Esophagus mucosa (tissue), 1 donor: ENCODE measurements at regions not wholly inside any gene's neighbourhood (a gene's known extent, or its start where the extent isn't known, plus 50 kb on each side); places are given as distances from the start of the nearest gene placed in this dataset.
"Not testable (repeated sequence)": the region's sequence is repeated elsewhere in the genome, so short reads cannot be mapped to it uniquely, and the experiment has no call there.

Experiments
- ATAC-seq: fragments of 200-7000 bp; cut with Tn5 transposase; one replicate; pipeline ENCODE4 v1.9.1; 2020
- donor health status: DM: yes; HTN: yes; CAD: no.

DNA sequence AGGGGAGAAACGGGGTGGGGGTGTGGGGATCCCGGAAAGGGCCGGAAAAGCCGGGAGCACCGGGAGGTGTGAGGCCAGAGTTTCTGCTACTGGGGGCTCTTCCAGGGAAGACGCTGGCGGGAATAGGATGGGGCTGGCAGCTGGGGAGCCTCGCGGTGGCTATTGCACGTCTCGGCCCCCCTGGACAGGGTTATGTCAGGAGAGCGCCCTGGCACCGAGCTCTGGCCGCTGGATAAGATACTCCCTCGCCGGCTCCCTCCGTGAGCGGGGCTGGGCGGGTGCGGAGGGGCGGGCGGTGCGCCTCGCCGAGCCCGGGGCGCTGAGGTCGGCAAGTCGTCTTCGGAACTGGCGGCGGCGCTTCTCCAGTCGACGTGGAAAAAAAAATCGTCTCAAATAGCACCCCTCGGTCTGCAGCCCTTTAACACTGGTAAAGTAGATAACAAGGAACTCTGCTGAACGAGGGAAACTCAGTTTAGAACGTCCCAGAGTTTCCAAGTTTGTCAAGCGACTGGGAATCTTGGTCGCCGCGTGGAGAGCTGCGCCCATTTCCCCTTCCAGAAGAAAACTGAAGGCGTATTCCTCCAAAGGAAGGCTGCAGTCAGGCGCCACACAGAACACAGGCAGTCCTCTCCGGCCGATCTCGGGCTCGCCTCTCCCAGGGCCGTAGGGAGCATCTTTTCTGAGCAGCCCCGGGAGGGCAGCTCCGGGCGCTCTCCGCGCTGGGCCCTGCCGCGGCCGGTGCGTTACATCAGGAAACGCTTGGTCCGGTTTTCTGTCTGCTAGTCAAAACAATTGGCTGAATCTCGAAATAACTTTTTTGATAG, 115.1 kb downstream of the KCNRG start:
- ATAC-seq: no peak

DNA sequence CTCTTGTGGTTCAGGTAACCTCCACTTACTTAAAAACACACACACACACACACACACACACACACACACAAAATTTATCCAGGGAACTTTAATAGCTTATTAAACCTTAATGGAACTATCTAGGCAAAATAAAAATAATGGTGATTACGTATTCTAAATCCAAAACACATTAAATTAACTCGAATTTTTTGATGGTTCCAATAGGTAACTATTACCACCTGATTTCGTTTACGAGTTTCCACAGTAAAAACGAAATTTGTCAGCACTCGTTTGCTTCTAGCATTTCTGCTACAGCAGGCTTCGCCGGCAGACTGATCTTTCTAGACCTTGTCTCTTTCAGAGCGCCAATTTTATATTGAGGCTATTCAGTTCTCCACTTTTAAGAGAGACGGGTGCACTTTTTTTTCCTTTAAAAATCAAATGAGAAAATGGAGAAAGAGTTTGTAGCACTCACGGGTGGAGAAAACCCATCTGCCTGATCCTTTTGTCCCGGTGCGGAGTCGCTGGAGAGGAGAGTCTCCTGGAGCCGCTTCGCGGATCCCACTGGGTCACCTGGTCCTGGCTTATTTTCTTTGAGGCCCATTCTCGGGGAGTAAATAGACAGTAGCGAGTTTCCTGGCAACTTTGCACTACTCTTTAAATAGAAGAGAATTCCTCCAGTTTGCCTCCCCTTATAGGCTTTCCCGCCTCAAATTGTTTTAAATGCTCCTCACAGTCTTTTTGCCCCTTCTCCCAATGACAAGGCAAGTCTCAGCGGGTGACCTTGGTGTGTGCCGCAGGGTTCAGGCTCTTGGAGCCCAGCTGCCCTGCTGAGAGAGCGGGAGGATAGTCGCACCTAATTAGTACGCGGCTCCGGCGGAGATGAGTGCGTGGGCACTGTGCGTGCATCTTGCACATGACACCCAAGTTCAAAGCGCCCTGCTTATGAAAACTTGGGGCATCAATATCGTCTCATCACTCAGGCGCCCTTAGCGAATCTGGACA, 117.0 kb downstream of the KCNRG start:
- no peak for ATAC-seq

DNA sequence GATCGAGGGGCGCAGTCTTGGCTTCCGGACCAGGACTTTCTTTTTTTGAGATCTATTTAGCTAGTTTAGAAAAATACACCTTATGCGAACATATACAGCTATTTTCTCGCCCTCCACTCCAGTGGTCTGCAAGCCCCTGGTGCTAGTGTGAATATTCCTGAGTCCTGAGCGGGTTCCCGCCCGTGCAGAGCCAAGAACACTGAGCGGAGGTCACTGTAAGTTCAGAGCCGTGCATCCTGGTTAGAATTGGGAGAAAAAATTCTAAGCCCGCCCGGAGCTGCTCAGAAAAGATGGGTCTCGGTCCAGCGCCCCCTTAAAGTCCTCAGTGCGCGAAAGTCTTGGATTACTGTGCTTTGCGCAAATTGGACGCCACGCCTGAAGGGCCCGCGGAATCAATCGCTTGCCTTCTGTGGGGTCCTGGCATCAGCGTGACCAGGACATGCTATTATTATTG, 117.7 kb downstream of the KCNRG start:
- no peak for ATAC-seq

DNA sequence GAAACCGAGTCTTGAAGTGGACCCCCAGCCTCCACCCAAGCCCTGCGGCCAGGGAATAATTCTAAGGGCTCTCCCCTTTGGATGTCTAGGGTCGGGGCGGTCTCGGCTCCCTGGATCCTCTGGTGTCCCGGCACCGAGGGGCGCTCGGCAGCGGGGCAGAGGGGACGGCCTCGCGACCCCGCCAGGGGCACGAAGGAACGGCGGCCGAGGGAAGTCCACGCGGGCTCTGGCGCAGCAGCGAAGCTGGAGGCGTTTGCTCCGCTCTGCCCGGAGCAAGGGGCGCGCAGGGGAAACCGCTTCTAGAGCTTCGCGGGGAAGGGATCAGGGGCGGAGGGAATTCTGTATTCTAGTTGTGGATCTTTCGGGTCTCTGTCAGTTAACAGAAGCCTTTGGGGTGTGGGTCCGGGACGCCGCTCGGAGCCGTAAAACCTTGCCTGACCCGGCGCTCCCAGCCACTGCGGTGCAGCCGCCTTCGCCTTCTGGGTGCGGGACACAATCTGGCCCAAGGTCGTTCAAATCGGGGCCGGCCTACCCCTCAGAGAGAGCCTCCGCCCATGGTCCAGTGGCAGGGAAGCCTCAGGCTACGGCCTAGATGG, 118.2 kb downstream of the KCNRG start:
- ATAC-seq: no peak

DNA sequence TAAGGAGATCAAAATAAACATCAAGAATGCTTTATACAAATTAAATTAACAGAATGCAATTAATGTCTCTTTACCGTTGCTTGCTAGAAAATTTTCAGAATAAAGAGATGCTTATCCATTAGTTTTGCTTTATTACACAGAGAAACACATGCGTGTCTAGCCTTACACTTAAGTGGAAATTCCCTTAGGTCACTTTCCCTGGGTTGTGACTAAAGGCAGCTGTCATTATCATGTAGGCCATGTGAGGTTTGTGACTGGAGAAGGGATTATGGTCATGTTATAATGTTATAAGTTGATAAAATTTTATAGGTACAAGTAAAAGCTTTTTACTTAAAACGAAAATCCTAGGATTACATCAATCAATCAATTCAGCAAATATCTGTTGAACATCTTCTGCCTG, 121.0 kb downstream of the KCNRG start:
- ATAC-seq: no peak

DNA sequence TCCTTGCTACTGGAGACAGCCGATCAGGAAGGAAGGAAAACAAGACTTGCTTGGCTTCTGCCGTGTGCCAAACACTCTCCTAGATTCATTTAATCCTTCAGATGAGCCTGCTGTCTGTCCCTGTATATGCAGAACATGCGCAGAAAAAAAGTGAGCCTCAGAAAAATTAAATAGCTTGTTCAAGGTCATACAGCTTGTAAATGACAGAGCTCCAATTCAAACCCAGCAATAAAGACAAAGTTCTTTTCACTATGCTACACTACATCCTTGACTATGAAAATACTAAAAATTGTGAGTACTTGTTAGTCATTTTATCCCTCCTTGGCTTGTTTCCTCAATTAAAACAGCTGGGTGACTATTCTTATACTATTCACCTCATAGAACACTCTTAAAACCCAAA, 121.4 kb downstream of the KCNRG start:
- ATAC-seq: no peak

DNA sequence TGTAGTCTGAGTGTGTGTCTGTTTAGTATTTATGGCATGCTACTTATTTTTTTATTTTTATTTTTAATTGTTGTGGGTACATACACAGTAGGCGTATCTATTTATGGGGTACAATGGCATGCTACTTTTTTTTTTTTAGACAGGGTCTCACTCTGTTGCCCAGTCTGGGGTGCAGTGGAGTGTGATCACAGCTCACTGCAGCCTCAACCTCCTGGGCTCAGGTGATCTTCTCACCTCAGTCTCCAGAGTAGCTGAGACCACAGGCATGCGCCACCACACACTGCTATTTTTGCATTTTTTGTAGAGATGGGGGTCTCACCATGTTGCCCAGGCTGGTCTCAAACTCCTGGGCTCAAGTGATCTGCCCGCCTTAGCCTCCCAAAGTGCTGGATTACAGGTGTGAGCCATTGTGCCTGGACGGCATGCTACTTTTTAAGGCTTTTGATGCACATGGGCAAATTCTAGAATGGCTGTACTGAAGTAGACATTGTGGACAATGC, 124.2 kb downstream of the KCNRG start:
- ATAC-seq: not testable (repeated sequence)

DNA sequence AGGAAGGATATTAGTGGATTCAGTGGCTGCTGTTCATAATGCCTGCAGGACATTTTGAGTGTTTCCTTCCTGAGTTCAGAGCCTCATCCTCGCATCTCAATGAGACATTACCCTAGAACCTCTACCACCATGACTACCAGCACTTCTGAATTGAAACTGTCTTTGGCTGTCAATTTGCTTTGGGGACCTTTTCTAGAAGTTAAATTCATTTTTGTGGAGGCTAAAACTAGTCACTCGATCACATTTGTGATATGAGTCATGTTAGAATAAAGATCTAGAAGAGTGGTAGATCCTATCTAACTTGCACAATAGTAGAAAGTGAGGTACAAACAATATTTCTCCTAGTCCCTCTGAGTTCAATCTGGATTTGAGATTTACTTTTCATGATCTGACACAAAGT, 124.9 kb downstream of the KCNRG start:
- ATAC-seq: no peak

DNA sequence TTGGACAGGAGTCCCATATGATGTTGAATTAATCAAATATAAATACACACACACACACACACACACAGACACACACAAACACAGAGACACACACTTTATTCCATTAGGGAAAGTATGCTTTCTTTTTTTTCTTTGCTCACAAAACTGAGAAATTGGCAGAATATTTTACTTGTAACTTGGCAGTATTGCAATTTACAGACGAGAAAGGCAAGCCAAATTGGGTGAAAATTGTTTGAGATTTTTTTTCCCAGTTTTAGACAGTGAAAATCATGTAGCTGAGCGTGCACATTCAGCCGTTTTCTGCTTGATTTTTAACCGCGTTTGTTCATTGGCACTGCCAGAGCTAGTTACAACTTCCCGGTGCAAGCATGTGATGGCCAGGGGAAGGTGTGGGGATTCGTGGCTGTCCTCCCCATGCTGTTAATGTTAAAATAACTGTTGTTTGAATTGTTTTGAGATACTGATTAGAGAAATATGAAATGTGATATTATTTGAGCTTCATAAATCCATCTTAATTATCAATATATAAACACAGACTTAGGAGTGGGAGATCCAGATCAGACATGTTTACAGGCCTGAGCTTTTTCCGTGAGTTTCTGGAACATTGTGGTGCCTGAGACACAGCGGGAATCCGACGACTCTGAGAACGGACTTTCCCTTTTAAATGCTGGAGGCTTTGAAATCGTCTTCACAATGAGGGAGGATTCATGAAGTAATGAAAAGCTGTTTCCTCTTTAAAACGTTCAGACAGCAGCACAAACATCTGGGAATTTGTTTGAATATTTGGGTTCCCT, 125.5 kb downstream of the KCNRG start:
- ATAC-seq: no peak

DNA sequence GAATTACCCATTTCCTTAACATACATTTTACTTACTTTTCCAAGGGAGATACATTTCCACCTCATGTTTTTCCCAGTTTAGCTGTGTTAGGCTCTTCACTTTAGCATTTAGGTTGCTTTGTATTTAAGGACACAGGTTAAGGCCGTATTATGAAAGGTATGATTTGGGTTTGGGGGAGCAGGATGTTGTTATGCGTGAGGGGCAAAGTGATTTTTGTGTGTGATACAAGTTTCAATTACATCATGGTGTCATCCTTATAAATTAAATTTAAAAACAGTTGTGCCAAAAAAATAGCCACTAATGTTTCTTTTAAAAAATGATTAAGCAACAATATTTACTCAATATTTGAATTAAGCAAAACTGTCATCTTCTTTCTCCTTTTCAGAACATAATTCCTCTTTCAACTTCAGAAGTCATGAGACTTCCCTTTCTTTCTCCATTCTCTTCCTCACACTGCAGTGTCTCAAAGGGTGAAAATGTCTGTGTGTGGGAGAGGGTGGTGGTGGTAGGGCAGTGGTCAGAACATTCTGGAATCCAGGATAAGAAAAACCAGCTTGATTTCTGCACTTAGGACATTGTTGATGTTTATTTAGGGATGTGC, 126.2 kb downstream of the KCNRG start:
- ATAC-seq: no peak

DNA sequence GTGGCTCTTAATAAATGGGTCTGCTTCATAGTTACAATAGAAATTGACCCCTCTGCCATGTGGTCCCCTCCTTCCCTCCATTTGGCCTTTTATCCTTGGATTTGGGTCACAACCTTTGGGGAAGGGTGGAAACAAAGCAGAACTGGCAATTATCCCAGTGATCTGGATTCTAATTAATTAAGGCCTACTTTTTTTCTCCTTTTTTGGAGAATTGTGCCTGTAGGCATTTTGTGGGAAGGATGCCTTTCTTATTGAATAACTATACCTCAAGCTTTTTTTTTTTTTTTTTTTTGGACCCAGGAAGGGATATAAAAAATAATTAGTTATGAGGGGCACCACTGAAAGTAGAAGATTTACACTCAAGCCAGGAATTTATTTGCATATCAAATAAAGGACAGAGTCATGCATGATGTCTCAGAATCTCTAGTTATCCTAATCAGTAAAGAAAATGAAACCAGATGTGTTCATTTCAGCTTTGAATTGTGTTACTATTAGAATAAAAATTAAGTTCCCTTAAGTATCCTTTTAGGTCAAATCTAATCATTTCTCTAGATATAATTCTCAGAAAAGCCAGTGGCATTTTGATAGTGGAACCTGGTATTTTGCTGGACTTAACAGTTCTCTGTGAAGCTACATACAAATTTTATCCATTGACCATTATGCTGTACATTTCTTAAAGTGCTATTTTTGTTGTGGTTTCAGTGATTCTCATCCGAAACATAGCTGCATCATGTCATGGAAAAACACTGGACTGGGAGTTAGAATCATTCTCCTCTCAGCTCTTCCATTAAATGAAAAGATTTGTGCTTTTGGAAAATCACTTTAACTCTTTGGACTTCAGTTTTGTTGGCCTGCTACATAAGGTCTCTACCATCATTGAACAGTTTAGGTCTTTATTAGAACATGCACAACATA, 129.3 kb downstream of the KCNRG start:
- ATAC-seq: no peak

DNA sequence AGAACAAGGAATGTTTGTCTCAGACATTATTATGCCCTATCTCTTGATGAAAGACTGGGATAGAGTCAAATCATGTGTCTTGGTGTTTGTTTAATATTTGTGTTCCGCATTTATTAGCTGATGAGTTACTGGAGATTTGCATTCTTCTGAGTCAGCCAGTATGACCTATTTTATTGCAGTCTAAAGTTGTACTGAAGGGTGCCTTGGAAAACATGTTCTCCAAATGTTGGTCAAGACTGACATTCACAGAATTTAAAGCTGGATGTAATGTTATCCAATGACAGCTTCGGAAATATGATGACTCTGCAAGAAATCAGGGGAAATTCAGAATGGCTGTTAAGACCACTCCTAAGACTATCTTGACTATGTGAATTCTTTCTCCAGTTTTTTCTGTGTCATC, 134.0 kb downstream of the KCNRG start:
- ATAC-seq: no peak

DNA sequence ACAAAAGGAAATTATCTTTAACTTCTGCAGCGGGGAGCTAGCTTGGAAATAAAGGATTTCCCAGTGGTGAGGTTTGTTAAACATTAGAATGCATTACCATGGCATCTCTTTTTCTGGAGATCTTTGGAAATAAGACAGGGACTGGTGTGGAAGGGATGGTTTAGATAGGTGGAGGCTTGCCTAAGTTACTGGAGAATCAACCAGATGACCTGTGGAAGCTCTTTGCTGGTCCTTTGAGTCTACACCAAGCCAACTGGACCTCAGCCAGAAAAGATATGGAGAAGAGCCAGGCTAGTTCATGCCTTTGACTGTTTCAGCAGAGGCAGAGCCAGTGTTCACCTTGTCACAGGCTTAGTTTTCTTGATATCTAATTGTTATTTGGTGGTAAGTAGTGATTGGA, 134.7 kb downstream of the KCNRG start:
- no peak for ATAC-seq

DNA sequence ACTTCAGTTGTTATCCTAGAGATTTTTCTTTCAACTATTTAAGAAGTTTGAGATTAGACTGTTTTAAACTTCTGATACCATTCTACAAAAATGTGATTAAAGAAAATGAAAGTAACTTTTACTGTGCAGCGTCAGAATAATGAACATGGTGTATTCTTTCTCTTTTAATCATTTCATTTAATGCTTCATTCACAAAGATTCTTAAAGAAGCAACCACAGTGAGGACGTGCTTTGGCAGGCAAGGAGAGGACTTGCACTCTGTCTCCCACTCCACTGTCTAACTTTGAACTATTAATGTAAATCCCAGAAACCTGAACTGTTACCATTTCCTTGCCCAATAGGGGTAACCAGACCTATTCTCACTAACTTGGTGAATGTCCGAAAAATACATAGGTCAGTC, 137.0 kb downstream of the KCNRG start:
- no peak for ATAC-seq

DNA sequence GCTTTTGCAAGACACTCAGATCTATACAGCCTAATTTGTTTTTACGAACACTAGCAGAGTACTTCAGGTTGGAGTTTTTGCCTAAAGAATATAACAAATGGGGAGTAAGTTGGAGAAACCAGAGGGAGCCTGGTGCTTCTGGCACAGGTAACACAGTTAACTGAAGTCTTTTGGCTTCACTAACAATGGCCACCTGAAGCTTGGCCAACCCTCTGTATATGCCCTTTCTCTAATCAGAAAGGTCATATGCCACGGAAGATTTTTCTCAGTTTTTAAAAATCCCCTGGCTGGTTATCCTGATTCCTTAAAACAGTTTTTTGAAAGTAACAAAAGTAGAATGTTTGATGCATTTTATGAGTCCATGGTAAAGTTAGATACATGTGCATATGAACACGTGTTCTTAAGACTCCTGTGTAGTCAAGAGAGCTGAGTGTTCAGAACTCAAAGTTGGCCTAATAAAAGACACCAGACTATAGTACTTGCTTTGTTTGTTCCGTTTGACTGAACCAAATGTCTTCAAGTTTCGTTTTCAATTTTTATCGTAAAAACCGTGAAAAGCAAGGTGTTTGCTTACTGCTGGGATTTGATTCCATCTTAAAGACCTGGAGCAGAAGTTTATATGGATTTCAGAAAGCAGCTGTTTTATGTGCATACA, 137.5 kb downstream of the KCNRG start:
- ATAC-seq: no peak

DNA sequence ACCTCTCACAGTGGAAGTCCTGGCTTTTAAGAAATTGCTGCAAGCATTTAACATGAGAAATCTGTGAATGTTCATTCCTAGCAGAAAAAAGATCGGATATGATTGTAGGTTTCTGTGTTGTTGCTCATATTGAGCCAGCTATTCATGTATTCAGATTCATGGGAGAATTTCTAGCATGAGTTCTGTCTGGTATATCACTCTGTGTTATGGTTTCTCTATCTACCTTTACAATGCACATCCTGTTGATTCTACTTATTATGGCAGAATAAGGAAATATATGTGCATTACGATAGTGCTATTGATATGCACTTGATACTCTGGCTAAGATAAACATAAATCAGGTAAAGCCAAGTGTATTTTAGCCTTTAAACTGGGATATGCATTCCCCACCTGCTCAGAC, 138.2 kb downstream of the KCNRG start:
- ATAC-seq: no peak

DNA sequence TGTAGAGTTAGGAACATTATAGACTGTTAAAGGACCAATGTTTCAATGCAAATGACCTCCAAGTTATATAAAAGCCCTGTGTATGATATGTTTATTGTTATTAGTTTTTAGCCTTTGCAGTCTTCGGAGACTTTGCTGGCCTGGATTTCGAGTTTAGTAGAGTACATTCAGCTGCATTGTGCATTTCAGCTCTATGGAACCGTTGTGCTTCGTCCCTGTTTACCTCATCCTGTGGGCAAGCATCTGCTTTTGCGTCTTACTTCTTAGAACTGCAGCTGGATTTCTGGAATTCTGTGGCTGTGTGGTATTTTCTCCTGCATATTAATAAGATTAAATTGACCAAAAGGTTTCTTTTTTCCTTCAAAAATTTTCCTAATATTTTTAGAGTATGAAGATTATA, 138.6 kb downstream of the KCNRG start:
- ATAC-seq: no peak

DNA sequence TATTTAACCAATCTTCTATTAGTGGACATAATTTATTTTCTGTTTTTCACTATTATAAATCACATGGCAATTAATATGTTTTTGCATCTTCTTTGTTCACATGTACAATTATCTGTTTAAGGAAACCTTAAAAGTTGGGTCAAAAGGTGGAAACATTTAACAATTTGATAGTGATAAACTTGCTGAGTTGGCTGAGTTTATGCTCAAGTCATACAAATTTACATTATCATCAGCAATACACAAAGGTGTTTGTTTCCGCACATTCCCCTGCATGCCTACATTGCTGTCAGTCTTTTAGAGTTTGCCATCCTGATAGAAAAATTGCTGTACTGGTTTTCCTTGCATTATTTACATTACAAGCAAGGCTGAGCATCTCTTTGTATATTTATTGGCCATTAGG, 139.5 kb downstream of the KCNRG start:
- no peak for ATAC-seq

DNA sequence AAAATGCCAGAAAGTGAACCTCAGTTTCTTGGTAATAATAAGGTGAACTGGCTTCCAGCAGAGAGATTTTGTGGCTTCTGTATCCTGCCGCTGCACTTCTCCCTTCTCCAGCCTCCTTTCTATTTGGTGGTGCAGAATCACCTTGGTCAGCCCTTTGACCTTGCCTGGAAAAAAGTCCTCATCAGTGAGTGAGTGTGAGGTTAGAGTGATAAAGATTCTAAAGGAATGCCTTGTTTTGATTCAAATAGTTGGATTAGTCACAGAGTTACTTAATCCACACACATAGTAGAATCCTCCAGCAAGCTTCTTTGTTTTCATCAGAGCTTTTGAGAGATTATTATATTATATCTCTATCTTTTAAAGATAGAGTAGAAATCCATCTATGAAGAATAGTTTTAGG, 140.9 kb downstream of the KCNRG start:
- no peak for ATAC-seq

DNA sequence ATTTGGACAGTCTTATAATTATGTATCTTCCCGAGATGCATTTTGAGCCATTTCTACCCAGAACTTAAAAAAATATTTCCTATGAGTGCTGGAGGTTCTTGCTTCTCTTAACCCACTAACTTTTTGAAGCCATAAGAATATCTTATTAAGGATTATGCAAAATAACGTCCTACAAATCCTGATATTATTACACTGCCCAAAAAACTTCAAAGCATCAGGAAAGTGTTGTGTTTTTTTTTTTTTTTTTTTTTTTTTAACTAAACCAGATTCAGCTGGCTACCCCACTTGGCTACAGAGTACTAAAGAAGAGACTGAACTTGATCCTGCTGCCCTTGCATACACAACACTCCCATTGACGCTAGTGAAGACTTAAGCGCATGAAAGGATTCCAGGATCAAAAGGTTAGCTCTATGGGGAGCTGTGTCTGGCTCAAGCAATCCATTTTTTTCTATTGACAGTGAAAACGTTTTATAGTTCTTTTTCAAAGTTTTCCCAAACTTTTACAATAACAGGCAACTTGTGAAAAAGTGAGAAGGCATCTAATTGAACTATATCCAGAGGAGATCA, 141.4 kb downstream of the KCNRG start:
- no peak for ATAC-seq
